HCT116 (cell line): ENCODE measurements at regions not wholly inside any gene's neighbourhood (a gene's known extent, or its start where the extent isn't known, plus 50 kb on each side); places are given as distances from the start of the nearest gene placed in this dataset.

Source experiments
- ATAC-seq: fragments of 200-7000 bp; cut with Tn5 transposase; 2 replicates; pipeline ENCODE4 v1.9.1; 2020; ENCODE audit warnings: mild to moderate bottlenecking, moderate library complexity
- BruUV-seq: library from RNA; stranded (reverse); fragments of 400-500 nt; replicated peaks from 2 replicates; lab custom pipeline; 2021; lab: Mats Ljungman, UMichigan
- CTCF ChIA-PET: fragments of 300-600 bp; sonication (Branson Sonifier 250); formaldehyde crosslinking; loops from one replicate; lab custom pipeline; 2021; ENCODE audit warnings: antibody characterized with exemption; lab: Charles Lee
- POLR2A ChIA-PET: fragments of 300-600, 350-600 bp; sonication (Branson Sonifier 250); formaldehyde crosslinking; loops from one replicate; lab custom pipeline; 2021; ENCODE audit warnings: antibody characterized with exemption; lab: Charles Lee
- RAD21 ChIA-PET, 2 experiments: fragments of 300-600 bp; sonication (Branson Sonifier 250); formaldehyde crosslinking; loops; one replicate each; lab custom pipeline; 2023; ENCODE audit warnings: low total read pairs in 2 of 2; ENCODE audit not compliant: uncharacterized antibody in 2 of 2, unreplicated experiment in 2 of 2, low non-redundant PET in 1 of 2; lab: Charles Lee
- DNase-seq: peaks from one replicate; pipeline ENCODE4 v3.0.0-alpha.2; 2010; ENCODE audit warnings: low read depth, low spot score
- H2AFZ ChIP-seq: fragments of 200-600 bp; shearing (Covaris generic), sonication (generic); 2 replicates; pipeline ENCODE4 v1.6.1; 2017; ENCODE audit warnings: low read depth, mixed run types, mixed read lengths, antibody characterized with exemption, low read length; ENCODE audit not compliant: poor library complexity, severe bottlenecking
- H3K27ac ChIP-seq: 2 replicates; pipeline ENCODE4 v1.5.1; 2012; ENCODE audit warnings: low read depth, low read length
- H3K27me3 ChIP-seq: fragments of 200-600 bp; sonication (generic); 2 replicates; pipeline ENCODE4 v1.6.1; 2016; ENCODE audit warnings: mixed run types, low read length, mixed read lengths; ENCODE audit not compliant: insufficient read depth
- H3K36me3 ChIP-seq, 2 experiments: fragments of 200-500 bp in 1 of 2; fragments of 200-600 bp in 1 of 2; sonication (Bioruptor generic) in 1 of 2; sonication (generic) in 1 of 2; 2 replicates each; pipeline versions ENCODE4 v1.5.1 to v1.6.1; 2014 to 2016; ENCODE audit warnings: low read length in 2 of 2, inconsistent platforms in 1 of 2, mixed read lengths in 1 of 2, mixed run types in 1 of 2; ENCODE audit not compliant: insufficient read depth in 2 of 2, control insufficient read depth in 1 of 2
- H3K4me1 ChIP-seq, 2 experiments: fragments of 200-600 bp in 1 of 2; sonication (generic) in 1 of 2; 2 replicates each; pipeline versions ENCODE4 v1.5.1 to v1.6.1; 2012 to 2017; ENCODE audit warnings: low read length in 2 of 2, inconsistent platforms in 1 of 2, mild to moderate bottlenecking in 1 of 2, mixed read lengths in 1 of 2, mixed run types in 1 of 2, moderate library complexity in 1 of 2; ENCODE audit not compliant: insufficient read depth in 2 of 2, control insufficient read depth in 1 of 2
- H3K4me2 ChIP-seq: fragments of 200-600 bp; sonication (generic); 2 replicates; pipeline ENCODE4 v1.6.1; 2017; ENCODE audit warnings: mixed run types, low read length, mixed read lengths
- H3K4me3 ChIP-seq, 2 experiments: fragments of 200-600 bp in 1 of 2; sonication (generic) in 1 of 2; replicated peaks in 1 of 2; 2 replicates each; pipeline ENCODE4 v1.5.1; 2011 to 2016; ENCODE audit warnings: low read length in 2 of 2, control low read depth in 1 of 2, low read depth in 1 of 2, mild to moderate bottlenecking in 1 of 2, mixed read lengths in 1 of 2, mixed run types in 1 of 2
- H3K79me2 ChIP-seq: fragments of 200-600 bp; sonication (generic); 2 replicates; pipeline ENCODE4 v1.6.1; 2017; ENCODE audit warnings: mild to moderate bottlenecking, mixed run types, low read length, moderate library complexity, mixed read lengths; ENCODE audit not compliant: insufficient read depth
- H3K9ac ChIP-seq: fragments of 200-600 bp; sonication (generic); 2 replicates; pipeline ENCODE4 v1.6.1; 2016; ENCODE audit warnings: low read length, mixed read lengths
- H3K9me2 ChIP-seq: fragments of 200-600 bp; sonication (generic), shearing (Covaris generic); 2 replicates; pipeline ENCODE4 v1.6.1; 2017; ENCODE audit warnings: mixed run types, mild to moderate bottlenecking, moderate library complexity; ENCODE audit not compliant: insufficient read depth
- H3K9me3 ChIP-seq, 2 experiments: fragments of 200-500 bp in 1 of 2; fragments of 200-600 bp in 1 of 2; sonication (Bioruptor generic) in 1 of 2; sonication (generic) in 1 of 2; 2 replicates each; pipeline ENCODE4 v1.6.1; 2014 to 2017; ENCODE audit warnings: low read length in 2 of 2, mixed read lengths in 2 of 2, inconsistent platforms in 1 of 2, low read depth in 1 of 2, mild to moderate bottlenecking in 1 of 2, mixed run types in 1 of 2, moderate library complexity in 1 of 2; ENCODE audit not compliant: control insufficient read depth in 1 of 2, insufficient read depth in 1 of 2
- H4K20me1 ChIP-seq: fragments of 200-600 bp; sonication (generic), shearing (Covaris generic); 2 replicates; pipeline ENCODE4 v1.6.1; 2017; ENCODE audit warnings: mixed run types, mild to moderate bottlenecking, moderate library complexity; ENCODE audit not compliant: insufficient read depth
- EZH2 ChIP-seq: fragments of 200-600 bp; sonication (generic); IDR thresholded peaks from 2 replicates; pipeline ENCODE4 v1.6.1; 2017; ENCODE audit warnings: antibody characterized with exemption, mixed run types
- EZH2phosphoT487 ChIP-seq: fragments of 200-600 bp; IDR thresholded peaks from 2 replicates; pipeline ENCODE4 v1.6.1; 2018; ENCODE audit warnings: antibody characterized with exemption, borderline replicate concordance
- FOSL1 ChIP-seq: IDR thresholded peaks from 2 replicates; pipeline ENCODE4 v1.6.1; 2012; ENCODE audit warnings: low read depth
- JUND ChIP-seq: IDR thresholded peaks from 2 replicates; pipeline ENCODE4 v1.6.1; 2012
- POLR2A ChIP-seq: IDR thresholded peaks from 2 replicates; pipeline ENCODE4 v1.7.0; 2011; ENCODE audit warnings: borderline replicate concordance; ENCODE audit not compliant: insufficient read depth, insufficient read length; ENCODE audit errors: extremely low read depth
- RAD21 ChIP-seq: IDR thresholded peaks from 2 replicates; pipeline ENCODE4 v1.6.1; 2012; ENCODE audit warnings: low read depth, mild to moderate bottlenecking
- SP1 ChIP-seq: IDR thresholded peaks from 2 replicates; pipeline ENCODE4 v1.6.1; 2012; ENCODE audit warnings: low read depth
- SRF ChIP-seq: IDR thresholded peaks from 2 replicates; pipeline ENCODE4 v1.6.1; 2012; ENCODE audit warnings: low read depth
- TCF7L2 ChIP-seq: IDR thresholded peaks from 2 replicates; pipeline ENCODE4 v1.7.0; 2011; ENCODE audit warnings: borderline replicate concordance, inconsistent platforms; ENCODE audit not compliant: insufficient read depth, insufficient read length; ENCODE audit errors: extremely low read depth
- ZNF274 ChIP-seq: fragments of 200-500 bp; sonication (Bioruptor generic); IDR thresholded peaks from 2 replicates; pipeline ENCODE4 v1.6.1; 2014; ENCODE audit warnings: mild to moderate bottlenecking, low read depth, low read length, inconsistent platforms
- intact Hi-C: fragments of 100-400 bp; cut with micrococcal nuclease; formaldehyde crosslinking; loops from 2 replicates; pipeline ENCODE4 v1.10.0; 2022
- TF ChIP-seq, protein P1 (sequence below): IDR thresholded peaks from 2 replicates; pipeline ENCODE4 v1.6.1; 2012
- TF ChIP-seq, protein P2 (sequence below): IDR thresholded peaks from 2 replicates; pipeline ENCODE4 v1.6.1; 2012; ENCODE audit warnings: low read depth

DNA sequence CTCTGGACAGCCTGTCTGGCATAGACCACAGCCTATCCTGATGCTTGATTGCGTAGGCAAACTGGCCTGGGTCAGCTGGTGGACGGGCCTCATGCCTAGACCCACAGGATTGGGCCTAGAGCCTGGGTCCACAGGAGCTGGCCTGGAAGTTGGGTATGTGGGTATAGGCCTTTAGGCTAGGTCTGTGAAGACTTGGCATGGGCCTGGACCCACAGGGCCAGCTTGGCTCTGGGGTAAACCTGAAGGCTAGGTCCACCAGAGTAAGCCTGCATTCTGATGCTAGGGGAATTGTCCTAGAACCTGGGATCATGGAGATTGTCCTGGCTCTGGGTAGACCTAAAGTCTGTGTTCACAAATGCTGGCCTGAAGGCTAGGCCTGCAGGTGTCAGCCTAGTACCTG, 1293.7 kb downstream of the CNTNAP5 start:
- intact Hi-C loops = no loop called here
- Histone ChIP-seq H3K9me2 (no peaks in the 10 kb centered on the region), H4K20me1 (no peaks in the 10 kb centered on the region), H3K36me3 (no peaks in the 10 kb centered on the region), H3K79me2 (no peaks in the 10 kb centered on the region), H3K4me1 (no peaks in the 10 kb centered on the region), H2AFZ (no peak overlapping the region), H3K4me2 (no peak overlapping the region), H3K4me3 (no peak overlapping the region), H3K9me3 (peaks cover 7 to 12% of the 10 kb centered on the region in 2 experiments; a peak in 2 of 4 replicates), H3K27ac (no peak overlapping the region), H3K27me3 (no peaks in the 10 kb centered on the region), H3K9ac (no peak overlapping the region)
- ATAC-seq (no peak), DNase-seq (no peak)
- no TSS peak for BruUV-seq
- ChIA-PET RAD21 (no interaction called here), CTCF (no interaction called here), POLR2A (no interaction called here)
- TF ChIP-seq EZH2 (no peak), FOSL1 (no peak), POLR2A (no peak), ZNF274 (no peak), SP1 (no peak), JUND (no peak), EZH2phosphoT487 (no peak), RAD21 (no peak), TCF7L2 (no peak), SRF (no peak)
- TF ChIP-seq, protein P1, sequence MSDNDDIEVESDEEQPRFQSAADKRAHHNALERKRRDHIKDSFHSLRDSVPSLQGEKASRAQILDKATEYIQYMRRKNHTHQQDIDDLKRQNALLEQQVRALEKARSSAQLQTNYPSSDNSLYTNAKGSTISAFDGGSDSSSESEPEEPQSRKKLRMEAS = no peak
- TF ChIP-seq, protein P2, sequence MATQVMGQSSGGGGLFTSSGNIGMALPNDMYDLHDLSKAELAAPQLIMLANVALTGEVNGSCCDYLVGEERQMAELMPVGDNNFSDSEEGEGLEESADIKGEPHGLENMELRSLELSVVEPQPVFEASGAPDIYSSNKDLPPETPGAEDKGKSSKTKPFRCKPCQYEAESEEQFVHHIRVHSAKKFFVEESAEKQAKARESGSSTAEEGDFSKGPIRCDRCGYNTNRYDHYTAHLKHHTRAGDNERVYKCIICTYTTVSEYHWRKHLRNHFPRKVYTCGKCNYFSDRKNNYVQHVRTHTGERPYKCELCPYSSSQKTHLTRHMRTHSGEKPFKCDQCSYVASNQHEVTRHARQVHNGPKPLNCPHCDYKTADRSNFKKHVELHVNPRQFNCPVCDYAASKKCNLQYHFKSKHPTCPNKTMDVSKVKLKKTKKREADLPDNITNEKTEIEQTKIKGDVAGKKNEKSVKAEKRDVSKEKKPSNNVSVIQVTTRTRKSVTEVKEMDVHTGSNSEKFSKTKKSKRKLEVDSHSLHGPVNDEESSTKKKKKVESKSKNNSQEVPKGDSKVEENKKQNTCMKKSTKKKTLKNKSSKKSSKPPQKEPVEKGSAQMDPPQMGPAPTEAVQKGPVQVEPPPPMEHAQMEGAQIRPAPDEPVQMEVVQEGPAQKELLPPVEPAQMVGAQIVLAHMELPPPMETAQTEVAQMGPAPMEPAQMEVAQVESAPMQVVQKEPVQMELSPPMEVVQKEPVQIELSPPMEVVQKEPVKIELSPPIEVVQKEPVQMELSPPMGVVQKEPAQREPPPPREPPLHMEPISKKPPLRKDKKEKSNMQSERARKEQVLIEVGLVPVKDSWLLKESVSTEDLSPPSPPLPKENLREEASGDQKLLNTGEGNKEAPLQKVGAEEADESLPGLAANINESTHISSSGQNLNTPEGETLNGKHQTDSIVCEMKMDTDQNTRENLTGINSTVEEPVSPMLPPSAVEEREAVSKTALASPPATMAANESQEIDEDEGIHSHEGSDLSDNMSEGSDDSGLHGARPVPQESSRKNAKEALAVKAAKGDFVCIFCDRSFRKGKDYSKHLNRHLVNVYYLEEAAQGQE = no peak
